CD4-positive, alpha-beta T cell treated with Interleukin-15 for 1 hour (primary cell): ENCODE measurements at regions not wholly inside any gene's neighbourhood (a gene's known extent, or its start where the extent isn't known, plus 50 kb on each side); places are given as distances from the start of the nearest gene placed in this dataset.
"Not testable (repeated sequence)": the region's sequence is repeated elsewhere in the genome, so short reads cannot be mapped to it uniquely, and the experiment has no call there.

ENCODE experiments used
- DNase-seq: peaks from one replicate; pipeline ENCODE4 v3.0.0-alpha.2; 2020

DNA sequence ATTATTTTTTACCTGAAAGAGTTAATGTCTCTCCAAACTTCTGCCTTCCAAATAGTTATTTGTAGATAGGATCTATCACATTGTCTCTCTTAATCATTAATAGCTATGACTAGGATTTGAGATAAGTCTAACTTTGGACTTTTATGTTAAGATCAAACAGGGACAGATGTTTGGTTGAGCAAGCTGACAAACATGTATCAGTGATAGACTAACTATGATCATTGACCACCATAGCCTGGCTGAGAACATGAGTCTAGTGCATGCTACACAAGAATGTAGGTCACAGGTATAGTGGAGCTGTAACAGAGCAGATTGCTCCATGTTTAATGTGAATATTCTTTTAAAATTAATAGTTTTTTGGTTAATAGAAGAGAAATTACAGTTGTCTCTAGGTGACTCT, 52.0 kb downstream of the SYT15B start:
- DNase-seq: not testable (repeated sequence)

DNA sequence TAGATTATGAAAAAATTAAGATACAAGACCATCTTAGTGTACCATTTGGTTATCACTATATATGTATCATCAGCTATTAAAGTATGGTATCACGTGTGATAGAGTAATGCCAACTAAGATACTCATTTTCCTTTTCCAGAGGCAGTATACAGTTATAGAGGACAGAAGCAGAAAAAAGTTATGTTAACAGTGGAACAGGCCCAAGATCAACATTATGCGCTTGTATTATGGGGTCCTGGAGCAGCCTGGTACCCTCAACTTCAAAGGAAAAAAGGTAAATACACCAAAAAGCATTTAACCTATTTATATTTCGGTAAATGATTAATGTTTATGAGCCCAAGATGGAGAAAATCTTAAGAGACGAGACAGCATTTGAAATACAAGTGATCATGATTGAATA, 52.9 kb downstream of the SYT15B start:
- not testable (repeated sequence) for DNase-seq

DNA sequence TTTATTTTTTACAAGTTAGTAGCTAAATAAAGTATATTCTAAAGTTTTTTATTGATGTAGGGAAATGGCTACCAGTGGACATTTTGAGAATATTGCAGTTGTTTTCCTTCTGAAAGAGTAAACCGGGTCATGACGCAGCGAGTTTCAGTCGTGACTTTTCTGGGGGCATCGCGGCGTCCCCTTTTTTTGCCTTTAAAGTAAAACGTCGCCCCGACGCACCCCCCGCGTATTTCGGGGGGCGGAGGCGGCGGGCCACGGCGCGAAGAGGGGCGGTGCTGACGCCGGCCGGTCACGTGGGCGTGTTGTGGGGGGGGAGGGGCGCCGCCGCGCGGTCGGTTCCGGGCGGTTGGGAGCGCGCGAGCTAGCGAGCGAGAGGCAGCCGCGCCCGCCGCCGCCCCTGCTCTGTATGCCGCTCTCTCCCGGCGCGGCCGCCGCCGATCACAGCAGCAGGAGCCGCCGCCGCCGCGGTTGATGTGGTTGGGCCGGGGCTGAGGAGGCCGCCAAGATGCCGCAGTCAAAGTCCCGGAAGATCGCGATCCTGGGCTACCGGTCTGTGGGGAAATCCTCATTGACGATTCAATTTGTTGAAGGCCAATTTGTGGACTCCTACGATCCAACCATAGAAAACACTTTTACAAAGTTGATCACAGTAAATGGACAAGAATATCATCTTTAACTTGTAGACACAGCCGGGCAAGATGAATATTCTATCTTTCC, 57.5 kb downstream of the SYT15B start:
- DNase-seq: peak; percentile 74

DNA sequence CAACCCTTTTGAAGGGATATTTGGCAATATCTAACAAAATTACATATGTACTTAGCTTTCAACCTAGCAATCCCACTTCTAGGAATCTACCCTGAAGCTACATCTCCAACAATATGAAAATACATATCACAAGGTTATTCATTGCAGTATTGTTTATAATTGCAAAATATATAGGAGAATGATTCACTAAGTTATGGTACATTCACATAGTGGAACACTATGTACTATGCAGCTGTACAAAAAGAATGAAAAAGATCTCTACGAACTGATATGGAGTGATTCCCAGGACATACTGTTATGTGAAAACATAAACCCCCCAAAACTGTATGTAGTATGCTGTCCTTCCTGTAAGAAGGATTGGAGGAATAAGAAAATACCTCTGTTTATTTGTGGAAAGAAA, 62.1 kb downstream of the SYT15B start:
- DNase-seq: not testable (repeated sequence)

DNA sequence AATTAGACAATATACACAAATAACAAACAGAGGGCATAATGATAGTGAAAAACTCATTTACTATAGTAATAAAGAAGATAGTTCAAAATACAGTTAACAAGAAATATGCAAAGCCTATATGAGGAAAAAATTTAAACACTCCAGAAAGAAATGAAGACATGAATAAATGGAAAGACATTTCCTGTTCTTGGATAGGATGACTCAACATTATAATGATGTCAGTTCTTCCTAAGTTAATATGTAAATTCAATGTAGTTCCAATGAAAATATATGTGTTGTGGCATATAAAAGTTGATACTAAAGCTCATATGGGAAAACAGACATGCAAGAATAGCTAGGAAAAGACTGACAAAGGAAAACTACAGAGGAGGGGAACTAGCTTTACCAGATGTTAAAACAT, 63.5 kb downstream of the SYT15B start:
- DNase-seq: not testable (repeated sequence)

DNA sequence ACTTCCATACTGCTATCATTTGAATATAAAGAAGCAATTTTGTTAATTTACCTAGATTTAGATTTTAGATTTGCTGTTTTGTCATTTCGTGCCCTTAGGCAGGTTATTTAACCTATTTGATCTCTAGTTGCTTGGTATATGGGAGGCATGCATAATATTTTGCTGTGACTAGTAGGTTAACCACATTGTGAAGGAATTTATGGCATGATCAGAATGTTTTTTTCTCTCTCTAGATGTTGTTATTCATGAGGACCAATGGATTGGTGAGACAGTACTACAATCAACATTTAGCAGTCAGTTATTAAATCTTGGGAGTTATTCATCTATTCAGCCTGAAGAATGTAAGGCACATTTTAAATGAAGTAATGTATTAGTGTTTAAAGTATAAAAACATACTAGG, 67.2 kb downstream of the SYT15B start:
- not testable (repeated sequence) for DNase-seq

DNA sequence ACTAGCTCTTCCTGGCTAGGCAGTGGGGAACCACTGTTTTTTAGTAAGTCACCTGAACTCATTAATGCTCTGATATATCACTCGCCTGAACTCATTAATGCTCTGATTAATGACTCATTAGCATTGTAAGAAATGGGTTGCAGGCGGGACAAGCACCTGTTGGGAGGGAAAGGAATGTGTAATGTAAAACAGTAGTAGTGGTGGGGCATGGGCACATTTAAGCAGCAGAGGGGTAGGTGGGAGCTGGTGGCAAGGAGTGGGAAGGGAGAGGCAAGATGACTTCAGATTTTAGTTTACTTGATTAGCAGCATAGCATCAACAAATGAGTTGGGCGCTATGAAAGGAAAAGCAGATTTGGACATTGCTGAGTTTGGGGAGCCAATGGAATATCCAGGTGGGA, 68.2 kb downstream of the SYT15B start:
- DNase-seq: not testable (repeated sequence)

DNA sequence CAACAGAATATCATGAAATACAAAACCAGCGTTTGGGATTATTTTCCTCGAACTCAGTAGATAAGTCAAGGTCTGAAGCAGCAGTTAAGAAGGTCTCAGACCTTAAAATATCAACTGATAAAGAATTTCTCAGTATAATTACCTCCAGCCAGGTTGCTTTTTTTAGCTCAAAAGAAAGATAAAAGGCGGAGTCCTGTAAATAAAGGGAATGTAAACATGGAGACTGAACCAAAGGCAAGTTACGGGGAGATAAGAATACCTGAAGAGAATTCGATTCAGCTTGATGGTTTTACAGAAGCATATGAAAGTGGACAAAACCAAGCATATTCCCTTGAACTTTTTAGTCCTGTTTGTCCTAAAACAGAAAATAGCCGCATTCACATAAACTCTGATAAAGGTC, 73.1 kb downstream of the SYT15B start:
- DNase-seq: not testable (repeated sequence)

DNA sequence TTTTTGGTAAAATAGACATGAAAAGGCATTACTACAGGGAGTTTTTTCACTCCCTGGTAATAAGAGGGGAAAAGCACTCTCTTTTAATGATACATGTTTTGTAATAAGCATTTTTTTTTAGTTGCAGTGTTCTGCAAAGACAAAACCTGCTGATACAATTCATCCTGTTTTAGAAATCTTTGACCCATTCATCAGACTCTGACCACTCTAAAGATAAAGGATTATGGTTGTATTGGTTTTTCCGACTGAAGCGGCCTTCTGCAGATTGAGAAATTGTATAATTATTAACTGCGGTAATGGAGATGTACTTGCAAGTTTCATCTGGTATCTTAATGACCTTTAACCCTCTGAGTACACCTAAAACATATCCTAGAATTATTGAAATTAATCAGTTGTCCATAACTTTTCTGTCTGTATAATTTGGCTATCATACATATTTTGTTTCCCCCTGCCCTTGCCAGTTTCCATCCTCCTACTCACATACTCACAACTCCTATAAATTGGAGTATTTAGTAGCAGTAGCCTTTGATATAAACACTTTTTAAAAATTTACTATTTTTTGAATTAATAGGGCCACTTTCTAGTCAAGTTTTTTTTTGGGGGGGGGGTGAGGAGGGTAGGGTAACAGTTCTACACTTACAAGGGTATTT, 79.4 kb downstream of the SYT15B start:
- DNase-seq: not testable (repeated sequence)

DNA sequence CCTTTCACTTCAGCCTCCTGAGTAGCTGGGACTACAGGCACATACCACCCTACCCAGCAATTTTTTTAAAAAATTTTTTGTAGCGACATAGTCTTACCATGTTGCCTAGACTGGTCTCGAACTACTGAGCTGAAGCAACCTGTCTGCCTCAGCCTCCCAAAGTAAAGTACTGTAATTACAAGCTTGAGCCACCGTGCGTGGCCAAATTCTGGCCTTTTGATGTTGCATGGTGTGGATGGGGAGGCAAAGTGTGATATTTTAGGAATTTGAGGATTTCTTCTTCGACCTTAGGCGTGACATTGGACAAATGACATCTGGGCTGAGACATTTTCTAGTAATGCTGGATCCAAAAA, 81.8 kb downstream of the SYT15B start:
- DNase-seq: not testable (repeated sequence)

DNA sequence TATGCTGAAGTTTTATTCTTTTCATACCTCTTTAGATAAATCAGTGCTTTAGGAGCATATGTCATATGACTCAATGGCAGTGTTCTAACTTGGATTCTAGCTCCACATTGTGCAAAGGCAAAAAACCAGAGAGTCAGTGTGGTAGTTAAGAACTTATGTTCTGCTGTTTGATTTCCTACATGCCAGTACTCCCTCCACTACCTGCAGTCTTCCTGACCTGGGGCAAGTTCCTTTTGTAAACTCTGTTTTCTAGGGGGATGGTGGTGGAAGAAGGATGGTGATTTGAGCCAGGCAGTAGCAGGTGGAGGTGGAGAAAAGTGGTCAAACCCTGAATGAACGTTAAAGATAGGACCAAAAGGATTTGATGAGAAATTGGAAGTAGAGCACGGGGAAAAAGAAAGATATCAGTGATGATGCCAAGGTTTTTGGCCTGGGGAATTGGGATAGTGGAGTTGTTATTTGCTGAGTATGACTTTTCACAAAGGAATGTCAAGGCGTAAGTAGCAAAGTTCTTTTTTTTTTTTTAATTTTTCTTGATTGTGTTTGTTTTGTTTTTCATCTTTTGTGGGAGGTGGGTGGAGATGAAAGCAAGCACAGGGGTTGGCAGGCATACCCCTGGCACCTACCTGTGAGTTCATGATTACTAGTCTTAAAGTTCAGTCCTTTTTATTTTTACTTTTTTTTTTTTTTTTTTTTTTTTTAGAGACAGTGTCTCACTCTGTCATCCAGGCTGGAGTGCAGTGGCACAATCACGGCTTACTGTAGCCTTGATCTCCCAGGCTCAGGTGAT, 82.3 kb downstream of the SYT15B start:
- not testable (repeated sequence) for DNase-seq

DNA sequence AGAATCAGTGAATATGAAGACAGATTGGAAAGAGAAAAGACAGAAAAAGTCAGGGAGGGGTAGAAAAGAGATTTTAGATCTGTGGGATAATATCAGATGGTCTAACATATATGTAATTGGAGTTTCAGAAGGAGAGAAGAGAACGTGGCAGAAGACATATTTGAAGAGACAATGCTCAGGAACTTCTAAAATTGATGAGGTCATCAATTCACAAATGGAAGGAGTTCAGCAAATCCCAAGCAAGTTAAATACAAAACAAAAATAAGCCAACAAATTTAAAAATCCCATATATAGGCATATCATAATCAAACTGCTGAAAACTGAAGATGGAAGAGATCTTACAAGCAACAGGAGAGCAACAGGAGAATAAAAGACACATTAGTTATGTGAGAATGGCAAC, 87.3 kb downstream of the SYT15B start:
- not testable (repeated sequence) for DNase-seq

DNA sequence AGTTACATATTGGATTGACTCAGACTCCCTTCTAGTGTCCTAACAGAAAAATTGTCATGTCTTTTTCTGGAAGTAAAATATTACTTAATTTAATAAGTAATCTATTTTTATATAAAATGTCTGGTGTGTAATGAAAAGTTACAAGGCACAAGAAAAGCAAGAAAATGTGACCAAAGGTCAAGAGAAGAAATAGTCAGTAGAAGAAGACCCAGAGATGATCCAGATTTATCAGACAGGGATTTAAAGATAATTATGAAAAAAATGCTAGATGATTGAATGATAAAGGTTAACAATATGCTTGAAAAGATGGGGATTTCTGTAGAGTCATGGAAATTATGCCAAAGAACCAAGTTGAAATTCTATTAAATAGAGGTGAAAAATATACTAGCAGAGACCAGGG, 87.8 kb downstream of the SYT15B start:
- not testable (repeated sequence) for DNase-seq

DNA sequence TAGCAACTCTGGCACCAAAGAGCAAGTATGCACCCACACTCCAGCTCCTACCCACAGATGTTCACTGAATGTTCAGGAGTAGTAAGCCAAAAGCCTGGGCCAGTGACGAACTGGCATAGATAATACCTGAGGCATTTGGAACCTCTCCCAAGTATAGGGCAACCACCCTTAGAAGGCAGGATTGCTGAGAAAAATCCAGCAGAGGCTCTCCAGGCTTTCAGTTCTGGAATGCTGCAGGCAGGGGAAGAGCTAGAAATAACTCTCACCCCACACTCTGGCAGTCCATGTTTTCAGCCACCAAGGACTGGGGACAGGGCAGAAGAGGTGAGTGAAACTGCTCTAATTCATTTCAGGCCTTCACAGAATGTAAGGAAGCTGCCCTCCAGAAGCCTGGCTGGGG, 90.3 kb downstream of the SYT15B start:
- not testable (repeated sequence) for DNase-seq

DNA sequence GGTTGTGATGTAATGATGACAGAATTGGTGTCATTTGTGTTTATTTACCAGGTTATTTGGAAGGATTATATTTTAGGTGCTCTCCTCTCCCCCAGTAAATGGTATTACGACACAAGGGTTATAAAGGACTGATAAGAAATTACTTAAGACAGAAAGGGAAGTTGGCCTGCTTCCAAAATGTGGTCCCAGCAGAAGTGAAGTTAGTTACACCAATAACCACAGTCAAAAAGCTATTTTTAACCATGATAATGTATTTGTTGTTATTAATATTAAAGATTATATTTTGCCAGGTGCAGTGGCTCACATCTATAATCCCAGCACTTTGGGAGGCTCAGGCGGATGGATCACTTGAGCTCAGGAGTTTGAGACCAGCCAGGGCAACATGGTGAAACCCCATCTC, 92.5 kb downstream of the SYT15B start:
- not testable (repeated sequence) for DNase-seq

DNA sequence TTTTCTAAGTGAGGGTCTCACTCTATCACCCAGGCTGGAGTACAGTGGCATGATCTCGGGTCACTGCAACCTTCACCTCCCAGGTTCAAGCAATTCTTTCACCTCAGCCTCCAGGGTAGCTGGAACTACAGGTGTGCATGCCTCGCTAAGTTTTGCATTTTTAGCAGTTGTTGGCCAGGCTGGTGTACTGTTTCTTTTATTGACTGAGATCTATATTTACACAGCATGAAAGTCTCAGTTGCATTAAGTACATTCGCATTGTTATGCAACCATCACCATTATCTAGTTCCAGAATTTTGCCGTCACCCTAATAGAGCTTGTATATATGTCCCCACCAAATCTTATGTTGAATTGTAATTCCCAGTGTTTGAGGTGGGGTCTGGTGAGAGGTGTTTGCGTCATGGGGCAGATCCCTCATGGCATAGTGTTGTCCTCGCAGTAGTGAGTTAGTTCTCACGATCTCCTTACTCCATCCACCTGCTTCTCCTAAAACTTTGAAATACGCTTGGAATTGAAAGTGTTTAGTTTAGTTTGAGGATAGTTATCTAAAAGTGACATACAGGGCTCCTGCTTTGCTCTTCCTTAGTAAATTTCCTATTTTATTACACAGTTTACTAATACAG, 101.3 kb downstream of the SYT15B start:
- DNase-seq: not testable (repeated sequence)

DNA sequence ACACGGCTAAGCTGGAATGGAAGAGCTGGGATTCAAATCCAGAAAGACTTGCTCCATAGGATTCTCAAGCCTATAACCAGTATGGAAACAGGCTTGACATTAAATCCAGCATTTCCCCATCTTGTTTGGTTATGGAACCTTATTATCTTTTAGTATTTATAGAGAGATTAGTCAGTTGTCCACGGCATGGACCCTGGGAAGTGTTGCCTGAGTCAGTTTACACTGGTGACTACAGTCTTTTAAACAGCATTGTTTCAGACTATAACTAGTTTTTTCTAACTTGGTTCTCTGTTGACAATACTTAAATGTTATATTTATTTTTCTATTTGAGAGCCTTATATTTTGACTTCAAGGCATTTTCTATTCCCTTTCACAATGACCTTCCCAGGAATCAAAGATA, 106.7 kb downstream of the SYT15B start:
- DNase-seq: not testable (repeated sequence)

DNA sequence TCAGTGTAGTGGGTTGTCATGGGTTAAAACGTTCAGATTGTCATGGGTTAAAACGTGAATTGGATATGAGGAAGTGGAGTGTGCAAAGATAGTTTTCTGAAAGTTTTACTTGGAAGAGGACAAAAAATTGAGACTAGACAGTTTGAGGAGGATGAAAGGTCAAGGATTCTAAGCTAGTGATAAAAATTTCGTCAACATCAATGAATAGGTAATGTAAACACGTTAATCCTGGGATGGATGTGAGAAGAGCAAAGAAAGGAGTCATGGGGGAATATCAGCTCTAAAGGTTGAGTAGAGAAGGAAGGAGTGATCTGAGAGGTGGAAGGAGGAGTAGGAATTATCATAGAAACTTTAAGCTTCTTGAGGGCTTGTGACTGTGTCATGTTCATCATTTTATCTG, 109.2 kb downstream of the SYT15B start:
- DNase-seq: not testable (repeated sequence)

DNA sequence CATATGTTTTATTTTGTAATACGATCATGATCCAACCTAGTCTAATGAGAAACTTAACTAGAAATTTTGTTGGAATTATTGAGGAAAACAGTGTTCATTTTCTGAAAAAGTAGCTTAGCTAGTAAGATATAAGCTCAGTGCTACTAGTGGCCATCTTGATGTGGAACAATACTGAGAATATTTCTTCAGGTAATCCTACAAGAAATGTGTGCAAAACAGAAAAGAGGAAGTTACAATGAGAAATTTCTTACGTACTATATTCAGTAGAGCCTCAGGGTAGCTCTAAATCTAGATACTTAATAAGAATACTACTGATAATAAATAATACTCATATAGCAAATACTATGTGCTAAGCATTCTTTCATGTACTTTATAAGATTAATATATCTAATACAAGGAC, 114.8 kb downstream of the SYT15B start:
- not testable (repeated sequence) for DNase-seq

DNA sequence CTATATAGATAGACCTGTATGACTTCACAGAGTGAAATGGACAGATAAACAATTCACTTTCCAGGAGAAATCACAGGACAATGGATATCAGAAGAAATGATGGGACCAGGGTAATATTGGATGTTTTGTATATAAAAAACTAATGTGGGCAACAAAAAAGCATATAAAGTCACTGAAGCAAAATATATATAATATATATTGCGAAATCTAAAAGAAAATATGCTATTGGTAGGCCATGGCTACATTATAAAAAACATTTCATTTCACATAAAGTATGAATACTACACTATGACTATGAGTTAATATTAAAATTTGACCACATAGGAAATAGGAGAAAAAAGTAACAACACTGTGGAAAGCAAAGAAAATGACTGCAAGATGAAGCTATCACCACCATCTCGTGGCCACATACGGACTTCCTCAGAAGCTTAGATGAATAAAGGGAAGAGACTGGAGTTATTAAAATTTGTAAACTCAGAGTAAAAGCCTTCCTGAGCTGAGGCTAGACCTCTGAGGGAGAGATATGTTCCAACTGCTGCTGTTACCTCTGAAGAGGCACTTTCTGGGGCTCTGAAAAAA, 115.8 kb downstream of the SYT15B start:
- not testable (repeated sequence) for DNase-seq

DNA sequence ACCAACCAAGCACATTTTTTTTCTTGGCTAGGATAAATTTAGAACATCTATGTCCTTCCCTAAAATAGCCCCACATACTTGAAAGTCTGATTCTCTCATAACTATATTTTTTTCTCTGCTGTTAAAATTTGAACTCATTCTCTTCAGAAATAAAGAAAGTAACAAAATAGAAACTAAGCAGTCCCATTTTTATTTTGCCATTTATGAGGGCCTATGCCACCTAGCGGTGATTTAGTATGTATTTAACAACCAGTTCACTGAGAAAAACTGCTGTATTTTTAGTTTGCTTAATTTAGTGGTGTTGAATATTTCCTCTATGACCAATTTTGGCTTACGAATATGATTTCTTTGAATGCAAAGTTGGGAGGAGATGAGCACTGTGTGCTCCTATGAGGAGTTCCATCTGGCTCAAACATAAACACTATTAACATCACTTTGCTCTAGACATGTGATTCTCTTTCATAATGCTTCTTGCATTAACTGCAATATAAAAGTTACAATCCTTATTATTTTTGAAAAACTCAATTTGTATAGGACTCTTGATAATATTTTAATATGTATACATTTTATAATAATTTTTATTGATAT, 116.6 kb downstream of the SYT15B start:
- DNase-seq: not testable (repeated sequence)

DNA sequence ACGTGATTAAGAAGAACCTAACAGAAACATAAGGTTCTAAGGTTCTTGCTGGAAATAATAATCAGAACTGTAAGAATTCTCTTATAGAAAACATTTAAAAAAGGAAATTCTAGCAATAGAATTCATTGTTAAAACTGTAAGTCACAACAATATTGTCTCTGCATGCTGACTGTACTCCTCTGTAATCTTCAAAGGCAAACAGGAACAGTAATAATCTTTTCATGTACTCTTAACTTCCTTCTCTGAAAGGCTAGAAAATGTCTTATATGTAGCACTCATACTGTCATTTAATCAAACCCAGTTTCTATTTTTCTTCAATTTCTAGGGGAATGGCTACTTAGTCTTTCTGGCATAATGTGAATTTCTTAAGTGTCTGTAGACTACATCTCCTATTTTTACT, 103.5 kb upstream of the AGAP9 start:
- DNase-seq: not testable (repeated sequence)

DNA sequence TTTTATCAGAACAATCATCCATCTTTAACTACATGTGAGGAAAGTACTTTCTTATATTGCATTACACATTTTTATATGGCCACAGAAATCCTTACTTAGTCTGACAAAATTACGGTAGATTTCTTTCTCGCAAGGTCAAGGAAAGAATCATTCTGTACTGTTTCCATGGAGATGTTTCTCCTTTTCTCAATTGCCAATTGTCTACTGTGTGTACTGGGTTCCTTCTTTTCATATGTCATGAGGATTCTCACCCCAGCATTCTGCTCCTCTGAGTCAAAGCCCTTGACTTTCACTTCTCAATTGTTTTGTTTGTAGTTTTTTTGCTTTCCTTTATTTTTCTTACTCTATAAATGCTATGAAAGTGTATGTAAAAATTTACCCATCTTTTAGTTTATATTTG, 99.3 kb upstream of the AGAP9 start:
- not testable (repeated sequence) for DNase-seq
